A673 (cell line): ENCODE measurements at regions not wholly inside any gene's neighbourhood (a gene's known extent, or its start where the extent isn't known, plus 50 kb on each side); places are given as distances from the start of the nearest gene placed in this dataset.

Experiments used
- EZH2 ChIP-seq: fragments of 200-600 bp; sonication (generic); IDR thresholded peaks from 2 replicates; pipeline ENCODE4 v1.6.1; 2017; ENCODE audit warnings: borderline replicate concordance, low read depth, mild to moderate bottlenecking, mixed read lengths, antibody characterized with exemption, low read length; ENCODE audit not compliant: poor library complexity, severe bottlenecking
- TF ChIP-seq, protein P1 (sequence below): fragments of 300-800, 200-600 bp; sonication (generic); conservative IDR thresholded peaks from 2 replicates; pipeline ENCODE4 v1.5.1; 2017; ENCODE audit warnings: low read depth, mild to moderate bottlenecking, antibody characterized with exemption, low read length, moderate library complexity, mixed read lengths

- TF ChIP-seq, protein P1, sequence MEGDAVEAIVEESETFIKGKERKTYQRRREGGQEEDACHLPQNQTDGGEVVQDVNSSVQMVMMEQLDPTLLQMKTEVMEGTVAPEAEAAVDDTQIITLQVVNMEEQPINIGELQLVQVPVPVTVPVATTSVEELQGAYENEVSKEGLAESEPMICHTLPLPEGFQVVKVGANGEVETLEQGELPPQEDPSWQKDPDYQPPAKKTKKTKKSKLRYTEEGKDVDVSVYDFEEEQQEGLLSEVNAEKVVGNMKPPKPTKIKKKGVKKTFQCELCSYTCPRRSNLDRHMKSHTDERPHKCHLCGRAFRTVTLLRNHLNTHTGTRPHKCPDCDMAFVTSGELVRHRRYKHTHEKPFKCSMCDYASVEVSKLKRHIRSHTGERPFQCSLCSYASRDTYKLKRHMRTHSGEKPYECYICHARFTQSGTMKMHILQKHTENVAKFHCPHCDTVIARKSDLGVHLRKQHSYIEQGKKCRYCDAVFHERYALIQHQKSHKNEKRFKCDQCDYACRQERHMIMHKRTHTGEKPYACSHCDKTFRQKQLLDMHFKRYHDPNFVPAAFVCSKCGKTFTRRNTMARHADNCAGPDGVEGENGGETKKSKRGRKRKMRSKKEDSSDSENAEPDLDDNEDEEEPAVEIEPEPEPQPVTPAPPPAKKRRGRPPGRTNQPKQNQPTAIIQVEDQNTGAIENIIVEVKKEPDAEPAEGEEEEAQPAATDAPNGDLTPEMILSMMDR, result no peak
- no peak for TF ChIP-seq EZH2
Observed at GRCh38 chr20:60921022-60921622, 330.9 kb upstream of the CDH4 start.
